Neutrophil (primary cell): ENCODE measurements at regions not wholly inside any gene's neighbourhood (a gene's known extent, or its start where the extent isn't known, plus 50 kb on each side); places are given as distances from the start of the nearest gene placed in this dataset.

ENCODE experiments used
- H3K27ac ChIP-seq: fragments of 200-600 bp; sonication (generic); 2 replicates; pipeline ENCODE4 v1.5.1; 2016; ENCODE audit warnings: mild to moderate bottlenecking, moderate library complexity
- H3K27me3 ChIP-seq: fragments of 200-600 bp; sonication (generic); 2 replicates; pipeline ENCODE4 v1.6.0; 2016; ENCODE audit warnings: mild to moderate bottlenecking
- H3K36me3 ChIP-seq: fragments of 200-600 bp; sonication (generic); 2 replicates; pipeline ENCODE4 v1.5.1; 2017
- H3K4me1 ChIP-seq, 2 experiments: fragments of 200-600 bp in 1 of 2; sonication (generic) in 1 of 2; 1 replicate in 1 of 2; 2 replicates in 1 of 2; pipeline versions ENCODE4 v1.5.1 to v1.6.1; 2013 to 2016; ENCODE audit warnings: low read depth in 1 of 2, low read length in 1 of 2, mild to moderate bottlenecking in 1 of 2, moderate library complexity in 1 of 2; ENCODE audit not compliant: control insufficient read depth in 1 of 2, insufficient read depth in 1 of 2
- H3K4me3 ChIP-seq, 2 experiments: fragments of 200-600 bp in 1 of 2; sonication (generic) in 1 of 2; 1 replicate in 1 of 2; 2 replicates in 1 of 2; pipeline ENCODE4 v1.5.1; 2013 to 2016; ENCODE audit warnings: low read depth in 1 of 2, low read length in 1 of 2, mild to moderate bottlenecking in 1 of 2, moderate library complexity in 1 of 2
- H3K9me3 ChIP-seq: fragments of 200-600 bp; sonication (generic); 2 replicates; pipeline ENCODE4 v1.5.1; 2016
- CTCF ChIP-seq: fragments of 200-600 bp; sonication (generic); IDR thresholded peaks from 2 replicates; pipeline ENCODE4 v1.5.1; 2016; ENCODE audit warnings: antibody characterized with exemption

- no peak overlapping the region for H3K27ac ChIP-seq
- H3K9me3 ChIP-seq, result no peaks in the 10 kb centered on the region
- H3K4me3 ChIP-seq, result no peak overlapping the region
- H3K36me3 ChIP-seq, result no peaks in the 10 kb centered on the region
- no peak for TF ChIP-seq CTCF
- no peaks in the 10 kb centered on the region for H3K4me1 ChIP-seq
- H3K27me3 ChIP-seq, result peaks cover 67% of the 10 kb centered on the region
These were observed 301.9 kb downstream of the TFAP2A start for GRCh38 chr6:10112871-10113549.

GRCh38 chr6:10111975-10112374 lies 302.9 kb downstream of the TFAP2A start:
- Histone ChIP-seq H3K4me1 (no peaks in the 10 kb centered on the region), H3K27me3 (peaks cover 67% of the 10 kb centered on the region), H3K27ac (no peak overlapping the region), H3K4me3 (no peak overlapping the region), H3K9me3 (no peaks in the 10 kb centered on the region), H3K36me3 (no peaks in the 10 kb centered on the region)
- no peak for TF ChIP-seq CTCF

GRCh38 chr6:10101551-10102252 lies 313.2 kb downstream of the TFAP2A start:
- Histone ChIP-seq H3K4me1 (peaks cover 7 to 13% of the 10 kb centered on the region in 2 experiments), H3K27ac (no peak overlapping the region), H3K27me3 (no peaks in the 10 kb centered on the region), H3K4me3 (no peak overlapping the region), H3K36me3 (no peaks in the 10 kb centered on the region), H3K9me3 (no peaks in the 10 kb centered on the region)
- TF ChIP-seq CTCF, result no peak

GRCh38 chr6:10099529-10100140 lies 315.2 kb downstream of the TFAP2A start:
- H3K4me1 ChIP-seq, result peaks cover 7 to 13% of the 10 kb centered on the region in 2 experiments
- H3K36me3 ChIP-seq, result no peaks in the 10 kb centered on the region
- H3K9me3 ChIP-seq, result no peaks in the 10 kb centered on the region
- peak overlapping the region; percentile 33 for H3K27ac ChIP-seq
- no peak for TF ChIP-seq CTCF
- H3K4me3 ChIP-seq, result peak overlapping the region; percentile 9 to 15
- H3K27me3 ChIP-seq, result no peaks in the 10 kb centered on the region

- no peaks in the 10 kb centered on the region for H3K36me3 ChIP-seq
- peaks cover 7 to 13% of the 10 kb centered on the region in 2 experiments for H3K4me1 ChIP-seq
- no peak for TF ChIP-seq CTCF
- no peaks in the 10 kb centered on the region for H3K27me3 ChIP-seq
- peak overlapping the region; percentile 33 for H3K27ac ChIP-seq
- peak overlapping the region; percentile 9 to 15 for H3K4me3 ChIP-seq
- H3K9me3 ChIP-seq, result no peaks in the 10 kb centered on the region
These were observed 315.9 kb downstream of the TFAP2A start for GRCh38 chr6:10098756-10099528.
